ENCODE measurements at regions not wholly inside any gene's neighbourhood (a gene's known extent, or its start where the extent isn't known, plus 50 kb on each side); places are given as distances from the start of the nearest gene placed in this dataset.

- no peak overlapping the region for H3K27ac ChIP-seq
- H3K27me3 ChIP-seq: no peaks in the 10 kb centered on the region
- intact Hi-C loops (cut with DNase I): loop anchor here in 1 of 2 donors (10.0 kb wide), 1 partner anchor 165 kb away; the partner anchor contains the start of gene INHBB
- ATAC-seq (no peak), DNase-seq (peak in 1 of 3 donors; percentile 38)
- TF ChIP-seq POLR2A (IDR thresholded peaks at IDR 0.05): no peak
- TF ChIP-seq, protein P1, sequence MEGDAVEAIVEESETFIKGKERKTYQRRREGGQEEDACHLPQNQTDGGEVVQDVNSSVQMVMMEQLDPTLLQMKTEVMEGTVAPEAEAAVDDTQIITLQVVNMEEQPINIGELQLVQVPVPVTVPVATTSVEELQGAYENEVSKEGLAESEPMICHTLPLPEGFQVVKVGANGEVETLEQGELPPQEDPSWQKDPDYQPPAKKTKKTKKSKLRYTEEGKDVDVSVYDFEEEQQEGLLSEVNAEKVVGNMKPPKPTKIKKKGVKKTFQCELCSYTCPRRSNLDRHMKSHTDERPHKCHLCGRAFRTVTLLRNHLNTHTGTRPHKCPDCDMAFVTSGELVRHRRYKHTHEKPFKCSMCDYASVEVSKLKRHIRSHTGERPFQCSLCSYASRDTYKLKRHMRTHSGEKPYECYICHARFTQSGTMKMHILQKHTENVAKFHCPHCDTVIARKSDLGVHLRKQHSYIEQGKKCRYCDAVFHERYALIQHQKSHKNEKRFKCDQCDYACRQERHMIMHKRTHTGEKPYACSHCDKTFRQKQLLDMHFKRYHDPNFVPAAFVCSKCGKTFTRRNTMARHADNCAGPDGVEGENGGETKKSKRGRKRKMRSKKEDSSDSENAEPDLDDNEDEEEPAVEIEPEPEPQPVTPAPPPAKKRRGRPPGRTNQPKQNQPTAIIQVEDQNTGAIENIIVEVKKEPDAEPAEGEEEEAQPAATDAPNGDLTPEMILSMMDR (IDR thresholded peaks at IDR 0.05): no peak
- WGBS (ENCODE audit: insufficient coverage, low coverage, low lambda C conversion rate, missing lambda C conversion rate): no CpG with 5 or more reads among the region's 10 CpGs
- no peaks in the 10 kb centered on the region for H3K9me3 ChIP-seq
- H3K4me1 ChIP-seq: peaks cover 0 to 4% (median 0%) of the 10 kb centered on the region in 4 donors
- no peaks in the 10 kb centered on the region for H3K36me3 ChIP-seq
- no peak overlapping the region for H3K4me3 ChIP-seq
Measured at GRCh38 chr2:120509991-120510735, 164.2 kb downstream of the INHBB start.

DNA sequence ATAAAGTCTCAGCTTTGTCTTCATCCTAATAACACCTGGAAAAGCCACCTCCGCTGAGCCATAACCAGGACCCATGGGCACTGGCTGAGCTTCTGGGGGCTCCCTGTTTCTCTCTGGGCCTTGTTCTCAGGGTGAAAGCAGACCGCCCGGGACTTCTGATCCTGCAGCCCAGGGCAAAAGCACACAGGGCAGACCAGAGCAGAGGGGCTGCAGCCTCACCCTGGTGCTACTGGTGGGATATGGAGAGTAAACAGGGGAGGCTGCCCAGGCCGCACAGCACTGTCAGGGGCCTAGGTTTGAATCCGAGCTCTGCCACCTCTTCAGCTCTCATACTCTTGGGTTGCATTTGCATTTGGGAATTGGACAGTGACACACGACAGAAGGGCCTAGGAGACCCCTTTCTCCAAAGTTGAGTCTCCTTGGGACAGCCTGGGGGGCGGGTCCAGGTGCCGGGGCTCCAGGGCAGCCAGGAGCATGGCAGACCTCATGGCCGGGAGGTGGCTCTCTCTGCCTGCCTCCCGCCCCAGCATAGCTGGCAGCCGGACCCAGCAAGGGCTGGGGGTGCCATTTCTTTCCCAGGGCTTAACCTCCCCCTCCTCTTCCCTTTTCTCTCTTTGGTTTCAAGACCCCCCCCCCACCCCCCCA is 164.9 kb downstream of the INHBB start:
- no peak for ATAC-seq
- WGBS (ENCODE audit: insufficient coverage, low coverage, low lambda C conversion rate, missing lambda C conversion rate): 80% methylated on average over 1 of the region's 11 CpGs
- no peak overlapping the region for H3K4me3 ChIP-seq
- no peak for TF ChIP-seq POLR2A (IDR thresholded peaks at IDR 0.05)
- TF ChIP-seq, protein P1 (IDR thresholded peaks at IDR 0.05): no peak
- peak in 1 of 3 donors; percentile 35 for DNase-seq
- no peaks in the 10 kb centered on the region for H3K9me3 ChIP-seq
- no peaks in the 10 kb centered on the region for H3K36me3 ChIP-seq
- no peak overlapping the region for H3K27ac ChIP-seq
- no peaks in the 10 kb centered on the region for H3K27me3 ChIP-seq
- intact Hi-C loops (cut with DNase I): no loop called here
- peaks cover 0 to 6% (median 1%) of the 10 kb centered on the region in 4 donors for H3K4me1 ChIP-seq

DNA sequence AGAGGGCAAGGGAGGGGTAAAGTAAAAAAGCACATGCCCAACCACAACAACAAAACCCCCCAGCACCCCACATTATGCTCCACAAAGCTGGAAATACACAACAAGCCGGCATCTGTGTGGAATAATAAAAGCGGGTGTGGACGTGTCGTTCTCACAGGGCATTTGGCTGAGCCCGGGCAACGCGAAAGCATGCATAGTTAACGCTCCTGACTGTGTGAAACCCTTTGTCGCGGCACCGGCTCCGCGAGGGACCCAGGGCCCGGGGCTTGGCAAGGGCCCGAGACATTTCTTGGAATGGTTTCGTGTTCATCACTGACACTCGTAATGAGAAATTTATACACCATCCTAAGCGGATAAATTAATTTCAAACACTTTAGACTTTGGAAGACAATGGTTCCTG is 165.6 kb downstream of the INHBB start:
- intact Hi-C loops (cut with DNase I): no loop called here
- ATAC-seq: no peak
- no peak overlapping the region for H3K4me3 ChIP-seq

GRCh38 chr2:120511947-120512710 is 166.2 kb downstream of the INHBB start:
- WGBS (ENCODE audit: insufficient coverage, low coverage, low lambda C conversion rate, missing lambda C conversion rate): 74% methylated on average over 5 of the region's 19 CpGs
- intact Hi-C loops (cut with DNase I): no loop called here

More for the DNA sequence above, 165.6 kb downstream of the INHBB start:
- Histone ChIP-seq H3K36me3 (no peaks in the 10 kb centered on the region), H3K4me1 (peaks cover 0 to 12% (median 4%) of the 10 kb centered on the region in 4 donors), H3K9me3 (no peaks in the 10 kb centered on the region), H3K27me3 (no peaks in the 10 kb centered on the region), H3K27ac (no peak overlapping the region)
- peak in 1 of 3 donors; percentile 15 for DNase-seq
- WGBS (ENCODE audit: insufficient coverage, low coverage, low lambda C conversion rate, missing lambda C conversion rate): 88% methylated on average over 15 of the region's 18 CpGs
- TF ChIP-seq, protein P1 (IDR thresholded peaks at IDR 0.05): no peak

More at GRCh38 chr2:120511947-120512710, 166.2 kb downstream of the INHBB start:
- no peak for ATAC-seq
- Histone ChIP-seq H3K27ac (no peak overlapping the region), H3K4me1 (peaks cover 0 to 18% (median 7%) of the 10 kb centered on the region in 4 donors), H3K27me3 (no peaks in the 10 kb centered on the region), H3K9me3 (no peaks in the 10 kb centered on the region), H3K36me3 (no peaks in the 10 kb centered on the region), H3K4me3 (no peak overlapping the region)
- peak in 1 of 3 donors; percentile 37 for DNase-seq
- TF ChIP-seq, protein P1 (IDR thresholded peaks at IDR 0.05): no peak
- no peak for TF ChIP-seq POLR2A (IDR thresholded peaks at IDR 0.05)
